Common myeloid progenitor, CD34-positive (primary cell): ENCODE measurements at regions not wholly inside any gene's neighbourhood (a gene's known extent, or its start where the extent isn't known, plus 50 kb on each side); places are given as distances from the start of the nearest gene placed in this dataset.
A peak's percentile ranks its signal among the peaks of the same experiment; 100 is the strongest.

ENCODE experiments used
- CTCF ChIA-PET: fragments of 350-600 bp; sonication (Branson Sonifier 250); formaldehyde crosslinking; loops from one replicate; lab custom pipeline; 2021; ENCODE audit warnings: antibody characterized with exemption; lab: Charles Lee
- POLR2A ChIA-PET: fragments of 350-600 bp; sonication (Branson Sonifier 250); formaldehyde crosslinking; loops from one replicate; lab custom pipeline; 2021; ENCODE audit warnings: antibody characterized with exemption; lab: Charles Lee
- DNase-seq, 3 donors: peaks; one replicate each; pipeline versions ENCODE4 v3.0.0 to v3.0.0-alpha.2; 2013
- H3K27ac ChIP-seq, 2 experiments: 1 replicate in 1 of 2; 2 replicates in 1 of 2; pipeline ENCODE4 v1.7.0; 2013; ENCODE audit warnings: inconsistent platforms in 2 of 2, low read length in 2 of 2, mild to moderate bottlenecking in 2 of 2, low read depth in 1 of 2, moderate library complexity in 1 of 2; ENCODE audit not compliant: severe bottlenecking in 2 of 2, insufficient read depth in 1 of 2, poor library complexity in 1 of 2
- H3K27me3 ChIP-seq, 5 experiments: replicated peaks in 2 of 5; 1 replicate in 3 of 5; 2 replicates in 2 of 5; pipeline versions ENCODE4 v1.6.1 to v1.7.0; 2013; ENCODE audit warnings: low read length in 4 of 5, mild to moderate bottlenecking in 2 of 5, moderate library complexity in 2 of 5, inconsistent platforms in 1 of 5; ENCODE audit not compliant: insufficient read depth in 5 of 5, control insufficient read depth in 4 of 5
- H3K36me3 ChIP-seq, 4 experiments: 1 replicate in 2 of 4; 2 replicates in 2 of 4; pipeline versions ENCODE4 v1.6.1 to v1.7.0; 2013; ENCODE audit warnings: low read length in 3 of 4, control low read depth in 1 of 4, mild to moderate bottlenecking in 1 of 4; ENCODE audit not compliant: control insufficient read depth in 4 of 4, insufficient read depth in 4 of 4
- H3K4me1 ChIP-seq, 4 experiments: 1 replicate in 3 of 4; 2 replicates in 1 of 4; pipeline versions ENCODE4 v1.6.1 to v1.7.1; 2013; ENCODE audit warnings: low read length in 3 of 4, mild to moderate bottlenecking in 3 of 4, control low read depth in 1 of 4, inconsistent platforms in 1 of 4, moderate library complexity in 1 of 4; ENCODE audit not compliant: control insufficient read depth in 4 of 4, insufficient read depth in 4 of 4; ENCODE audit errors: control extremely low read depth in 1 of 4
- H3K4me3 ChIP-seq, 7 experiments: 1 replicate in 4 of 7; 2 replicates in 3 of 7; pipeline versions ENCODE4 v1.5.1 to v1.7.0; 2013; ENCODE audit warnings: mild to moderate bottlenecking in 7 of 7, low read length in 6 of 7, moderate library complexity in 6 of 7, inconsistent platforms in 2 of 7, low read depth in 2 of 7, control low read depth in 1 of 7; ENCODE audit not compliant: insufficient read depth in 4 of 7, control insufficient read depth in 1 of 7; ENCODE audit errors: extremely low read depth in 1 of 7
- H3K9me3 ChIP-seq, 5 experiments: 1 replicate in 4 of 5; 2 replicates in 1 of 5; pipeline versions ENCODE4 v1.6.1 to v1.7.1; 2013; ENCODE audit warnings: low read length in 4 of 5, mild to moderate bottlenecking in 2 of 5, inconsistent platforms in 1 of 5, low read depth in 1 of 5, moderate library complexity in 1 of 5; ENCODE audit not compliant: control insufficient read depth in 4 of 5, insufficient read depth in 2 of 5; ENCODE audit errors: control extremely low read depth in 1 of 5
- WGBS: methylation state at CpG from one replicate; pipeline ENCODE4 v1.1.5; 2013; ENCODE audit not compliant: insufficient coverage; 5-methylcytosine and 5-hydroxymethylcytosine counted together

DNA sequence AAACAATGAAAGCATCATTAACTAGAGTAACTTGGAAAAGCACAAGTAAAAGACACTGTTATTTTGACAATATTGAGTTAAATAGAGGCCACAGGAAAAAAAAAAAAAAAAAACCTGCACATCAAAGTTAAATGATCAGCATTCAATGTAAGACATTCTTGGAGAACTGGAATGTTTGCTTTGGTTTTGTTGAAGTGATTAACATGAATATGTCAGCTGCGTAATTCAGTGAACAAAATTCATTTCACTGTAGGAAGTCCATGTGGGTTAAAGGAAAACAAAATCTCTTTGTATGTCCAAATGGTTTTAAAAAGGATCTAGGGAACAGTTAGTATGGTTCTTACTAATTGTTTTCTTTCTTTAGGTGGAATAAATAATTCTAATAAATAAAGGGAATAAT lies 252.8 kb upstream of the CNTN6 start:
- ChIA-PET POLR2A (no interaction called here), CTCF (interaction anchor here (1.2 kb wide), 1 partner anchor 10 kb away, joined by 3 read pairs; no protein-coding TSS in a partner anchor)
- Histone ChIP-seq H3K4me3 (no peak overlapping the region), H3K9me3 (no peaks in the 10 kb centered on the region), H3K36me3 (no peaks in the 10 kb centered on the region), H3K4me1 (no peaks in the 10 kb centered on the region), H3K27me3 (no peaks in the 10 kb centered on the region), H3K27ac (no peak overlapping the region)
- 100% methylated on average over 1 of the region's 1 CpG for WGBS
- no peak for DNase-seq

DNA sequence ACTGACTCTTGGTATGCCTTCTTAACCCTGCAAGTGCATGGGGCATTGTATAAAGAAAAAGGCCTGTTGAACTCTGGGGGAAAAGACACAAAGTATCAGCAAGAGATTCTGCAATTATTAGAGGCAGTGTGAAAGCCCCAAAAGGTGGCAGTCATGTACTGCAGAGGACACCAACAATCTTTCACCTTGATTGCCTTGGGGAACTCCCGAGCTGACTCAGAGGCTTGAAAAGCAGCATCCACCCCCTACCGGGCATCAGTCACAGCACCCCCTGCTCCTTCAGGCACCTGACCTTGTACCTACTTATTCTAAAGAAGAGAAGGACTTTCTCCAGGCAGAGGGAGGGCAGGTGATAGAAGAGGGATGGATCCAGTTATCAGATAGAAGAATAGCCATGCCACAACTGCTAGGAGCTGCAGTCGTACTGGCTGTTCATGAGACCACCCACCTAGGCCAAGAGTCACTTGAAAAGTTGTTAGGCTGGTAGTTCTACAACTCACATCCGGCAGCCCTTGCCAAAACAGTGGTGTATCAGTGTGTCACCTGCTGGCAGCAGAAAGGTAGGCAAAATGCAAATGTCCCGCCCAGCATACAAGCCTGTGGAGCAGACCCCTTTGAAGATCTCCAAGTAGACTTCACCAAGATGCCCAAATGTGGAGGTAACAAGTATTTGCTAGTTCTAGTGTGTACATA lies 241.6 kb upstream of the CNTN6 start:
- CTCF ChIA-PET: interaction anchor here (0.8 to 1.4 kb wide), 2 partner anchors 9 to 10 kb away, joined by 3 to 5 read pairs; no protein-coding TSS in a partner anchor

DNA sequence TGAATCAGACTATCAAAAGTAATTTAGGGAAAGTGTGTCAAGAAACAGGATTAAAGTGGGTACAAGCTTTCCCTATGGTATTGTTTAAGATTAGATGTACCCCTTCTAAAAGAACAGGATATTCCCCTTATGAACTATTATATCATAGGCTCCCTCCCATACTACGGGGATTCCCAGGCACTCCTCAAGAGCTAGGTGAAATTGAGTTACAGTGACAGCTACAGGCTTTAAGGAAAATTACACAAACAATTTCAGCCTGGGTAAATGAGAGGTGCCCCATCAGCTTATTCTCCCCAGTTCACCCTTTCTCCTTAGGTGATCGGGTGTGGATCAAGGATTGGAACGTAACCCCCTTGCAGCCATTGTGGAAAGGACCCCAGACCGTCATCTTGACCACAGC lies 240.8 kb upstream of the CNTN6 start:
- Histone ChIP-seq H3K36me3 (no peaks in the 10 kb centered on the region), H3K27ac (no peak overlapping the region), H3K27me3 (no peaks in the 10 kb centered on the region), H3K4me3 (no peak overlapping the region), H3K4me1 (no peaks in the 10 kb centered on the region), H3K9me3 (peaks cover 0 to 15% (median 8%) of the 10 kb centered on the region in 5 experiments)
- CTCF ChIA-PET: interaction anchor here (1.4 kb wide), 1 partner anchor 9 kb away, joined by 5 read pairs; no protein-coding TSS in a partner anchor
- 100% methylated on average over 3 of the region's 4 CpGs for WGBS
- DNase-seq: no peak
- POLR2A ChIA-PET: no interaction called here

More for the DNA sequence above, 241.6 kb upstream of the CNTN6 start:
- POLR2A ChIA-PET: no interaction called here
- H3K9me3 ChIP-seq: peaks cover 0 to 15% (median 8%) of the 10 kb centered on the region in 5 experiments
- DNase-seq: peak; percentile 1 to 29 (median 23)
- no peaks in the 10 kb centered on the region for H3K27me3 ChIP-seq
- H3K36me3 ChIP-seq: no peaks in the 10 kb centered on the region
- no peak overlapping the region for H3K27ac ChIP-seq
- H3K4me1 ChIP-seq: no peaks in the 10 kb centered on the region
- no peak overlapping the region for H3K4me3 ChIP-seq
- WGBS: 88% methylated on average over 4 of the region's 5 CpGs

DNA sequence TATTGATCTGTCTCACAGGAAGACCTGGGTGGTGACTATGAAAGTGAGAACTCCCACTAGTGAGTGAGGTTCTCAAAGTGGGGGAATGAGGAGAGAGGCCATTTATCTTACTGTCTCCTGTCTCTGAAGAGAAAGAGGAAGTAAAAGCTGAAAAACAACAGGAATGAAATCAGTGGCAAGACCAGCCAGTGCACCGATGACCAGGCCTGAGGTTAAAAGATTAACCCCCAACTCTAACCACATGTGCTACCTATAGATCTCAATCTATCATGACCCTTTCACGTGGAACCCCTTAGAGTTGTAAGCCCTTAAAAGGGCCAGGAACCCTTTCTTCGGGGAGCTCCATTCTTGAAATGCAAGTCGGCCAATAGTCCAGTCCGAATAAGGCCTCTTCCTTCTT lies 239.3 kb upstream of the CNTN6 start:
- peak in 1 of 3 donors; percentile 0 for DNase-seq
- ChIA-PET POLR2A (no interaction called here), CTCF (no interaction called here)
- H3K36me3 ChIP-seq: no peaks in the 10 kb centered on the region
- 100% methylated on average over 3 of the region's 5 CpGs for WGBS
- H3K4me3 ChIP-seq: no peak overlapping the region
- H3K9me3 ChIP-seq: peaks cover 0 to 20% (median 8%) of the 10 kb centered on the region in 5 experiments
- no peaks in the 10 kb centered on the region for H3K4me1 ChIP-seq
- no peak overlapping the region for H3K27ac ChIP-seq
- H3K27me3 ChIP-seq: no peaks in the 10 kb centered on the region

DNA sequence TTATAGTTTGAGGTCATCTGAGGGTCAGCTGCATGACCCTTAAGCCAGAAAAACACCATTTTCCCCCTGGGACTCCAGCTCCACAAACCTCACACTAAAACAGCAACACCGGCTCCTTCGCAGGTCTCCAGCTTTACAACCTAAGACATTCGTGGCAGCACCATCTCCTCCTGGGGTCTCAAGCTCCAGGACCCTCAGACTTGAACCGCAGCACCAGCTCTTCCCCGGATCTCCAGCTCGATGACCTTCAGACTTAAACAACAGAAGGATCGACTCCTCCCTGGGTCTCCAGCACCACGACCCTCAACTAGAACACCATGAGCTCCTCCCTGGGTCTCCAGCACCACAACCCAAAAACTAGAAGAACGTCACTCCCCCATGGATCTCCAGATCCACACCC lies 233.7 kb upstream of the CNTN6 start:
- H3K36me3 ChIP-seq: no peaks in the 10 kb centered on the region
- H3K4me3 ChIP-seq: no peak overlapping the region
- H3K27ac ChIP-seq: no peak overlapping the region
- H3K27me3 ChIP-seq: no peaks in the 10 kb centered on the region
- ChIA-PET CTCF (no interaction called here), POLR2A (no interaction called here)
- H3K9me3 ChIP-seq: peaks cover 0 to 26% (median 15%) of the 10 kb centered on the region in 5 experiments
- DNase-seq: no peak
- H3K4me1 ChIP-seq: peaks cover 0 to 5% (median 0%) of the 10 kb centered on the region in 4 experiments
- WGBS: 96% methylated on average over 3 of the region's 9 CpGs

DNA sequence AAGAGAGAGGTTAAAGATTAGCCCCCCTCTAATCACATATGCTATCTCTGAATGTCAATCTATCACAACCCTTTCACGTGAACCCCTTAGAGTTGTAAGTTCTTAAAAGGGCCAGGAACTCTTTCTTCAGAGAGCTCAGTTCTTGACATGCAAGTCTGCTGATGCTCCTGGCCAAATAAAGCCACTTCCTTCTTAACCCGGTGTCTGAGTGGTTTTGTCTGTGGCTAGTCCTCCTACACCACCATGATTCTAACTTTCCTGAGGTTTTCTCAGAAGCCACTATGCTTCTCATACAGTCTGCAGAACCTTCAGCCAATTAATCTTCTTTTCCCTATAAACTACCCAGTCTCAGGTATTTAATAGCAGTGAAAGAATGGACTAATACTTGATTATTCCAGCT lies 231.1 kb upstream of the CNTN6 start:
- H3K27me3 ChIP-seq: no peaks in the 10 kb centered on the region
- POLR2A ChIA-PET: no interaction called here
- no peak overlapping the region for H3K4me3 ChIP-seq
- WGBS: 0% methylated on average over 1 of the region's 2 CpGs
- CTCF ChIA-PET: no interaction called here
- H3K27ac ChIP-seq: no peak overlapping the region
- DNase-seq: peak in 2 of 3 donors; percentile 3 to 6
- H3K36me3 ChIP-seq: no peaks in the 10 kb centered on the region
- H3K9me3 ChIP-seq: peaks cover 0 to 26% (median 15%) of the 10 kb centered on the region in 5 experiments
- H3K4me1 ChIP-seq: peaks cover 0 to 5% (median 0%) of the 10 kb centered on the region in 4 experiments

DNA sequence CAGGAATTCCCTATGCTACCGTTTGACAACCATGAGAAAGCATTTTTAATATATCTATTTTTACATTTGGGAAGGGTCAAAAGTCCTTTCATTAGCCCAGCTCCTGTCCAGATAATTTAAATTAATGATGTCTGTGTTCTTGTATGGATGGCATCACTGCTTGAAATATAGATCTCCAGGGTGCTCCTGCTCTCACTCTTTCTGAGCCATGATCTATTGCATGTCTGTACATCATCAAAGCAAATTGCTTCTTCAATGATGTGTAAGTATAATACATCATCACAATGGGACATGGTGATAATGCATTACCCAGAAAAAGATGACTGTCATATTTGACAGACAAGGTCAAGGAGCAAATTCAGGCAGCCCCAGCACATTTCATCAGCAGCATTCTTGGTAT lies 223.6 kb upstream of the CNTN6 start:
- no peaks in the 10 kb centered on the region for H3K27me3 ChIP-seq
- H3K4me3 ChIP-seq: no peak overlapping the region
- DNase-seq: no peak
- ChIA-PET POLR2A (no interaction called here), CTCF (interaction anchor here (1.8 kb wide), 1 partner anchor 10 kb away, joined by 5 read pairs; no protein-coding TSS in a partner anchor)
- H3K9me3 ChIP-seq: no peaks in the 10 kb centered on the region
- no peaks in the 10 kb centered on the region for H3K36me3 ChIP-seq
- no CpG with 5 or more reads among the region's 1 CpG for WGBS
- H3K4me1 ChIP-seq: no peaks in the 10 kb centered on the region
- H3K27ac ChIP-seq: no peak overlapping the region
